ENCODE measurements at regions not wholly inside any gene's neighbourhood (a gene's known extent, or its start where the extent isn't known, plus 50 kb on each side); places are given as distances from the start of the nearest gene placed in this dataset.

- no peak for DNase-seq (ENCODE audit: low read depth, low spot score)
Measured at GRCh38 chr15:97597801-97598200, 362.7 kb upstream of the ARRDC4 start.

GRCh38 chr15:97598353-97598798, 362.1 kb upstream of the ARRDC4 start:
- DNase-seq (ENCODE audit: low read depth, low spot score): no peak

- DNase-seq (ENCODE audit: low read depth, low spot score): no peak
Measured at GRCh38 chr15:97600190-97600589, 360.3 kb upstream of the ARRDC4 start.

- no peak for DNase-seq (ENCODE audit: low read depth, low spot score)
Measured at GRCh38 chr15:97604677-97605076, 355.8 kb upstream of the ARRDC4 start.

- DNase-seq (ENCODE audit: low read depth, low spot score): no peak
Measured at GRCh38 chr15:97615114-97615513, 345.4 kb upstream of the ARRDC4 start.

- no peak for DNase-seq (ENCODE audit: low read depth, low spot score)
Measured at GRCh38 chr15:97623091-97623661, 337.3 kb upstream of the ARRDC4 start.

GRCh38 chr15:97627634-97628033, 332.9 kb upstream of the ARRDC4 start:
- DNase-seq (ENCODE audit: low read depth, low spot score): no peak

GRCh38 chr15:97645758-97646157, 314.7 kb upstream of the ARRDC4 start:
- DNase-seq (ENCODE audit: low read depth, low spot score): no peak

GRCh38 chr15:97648728-97649127, 311.8 kb upstream of the ARRDC4 start:
- DNase-seq (ENCODE audit: low read depth, low spot score): no peak

GRCh38 chr15:97652041-97652440, 308.5 kb upstream of the ARRDC4 start:
- DNase-seq (ENCODE audit: low read depth, low spot score): no peak

- no peak for DNase-seq (ENCODE audit: low read depth, low spot score)
Measured at GRCh38 chr15:97652700-97653167, 307.8 kb upstream of the ARRDC4 start.

- DNase-seq (ENCODE audit: low read depth, low spot score): no peak
Measured at GRCh38 chr15:97653896-97654295, 306.6 kb upstream of the ARRDC4 start.

GRCh38 chr15:97654481-97655076, 305.9 kb upstream of the ARRDC4 start:
- DNase-seq (ENCODE audit: low read depth, low spot score): no peak

GRCh38 chr15:97661796-97662195, 298.7 kb upstream of the ARRDC4 start:
- no peak for DNase-seq (ENCODE audit: low read depth, low spot score)

GRCh38 chr15:97672586-97672985, 287.9 kb upstream of the ARRDC4 start:
- DNase-seq (ENCODE audit: low read depth, low spot score): no peak

GRCh38 chr15:97678656-97679055, 281.8 kb upstream of the ARRDC4 start:
- no peak for DNase-seq (ENCODE audit: low read depth, low spot score)

GRCh38 chr15:97679106-97679688, 281.3 kb upstream of the ARRDC4 start:
- DNase-seq (ENCODE audit: low read depth, low spot score): no peak

GRCh38 chr15:97680606-97681220, 279.8 kb upstream of the ARRDC4 start:
- no peak for DNase-seq (ENCODE audit: low read depth, low spot score)

- no peak for DNase-seq (ENCODE audit: low read depth, low spot score)
Measured at GRCh38 chr15:97683831-97684230, 276.7 kb upstream of the ARRDC4 start.

GRCh38 chr15:97684249-97684648, 276.3 kb upstream of the ARRDC4 start:
- no peak for DNase-seq (ENCODE audit: low read depth, low spot score)

- no peak for DNase-seq (ENCODE audit: low read depth, low spot score)
Measured at GRCh38 chr15:97686324-97686723, 274.2 kb upstream of the ARRDC4 start.

GRCh38 chr15:97687654-97688053, 272.8 kb upstream of the ARRDC4 start:
- DNase-seq (ENCODE audit: low read depth, low spot score): no peak

- no peak for DNase-seq (ENCODE audit: low read depth, low spot score)
Measured at GRCh38 chr15:97688177-97688576, 272.3 kb upstream of the ARRDC4 start.
